GM18907 (cell line): ENCODE measurements at regions not wholly inside any gene's neighbourhood (a gene's known extent, or its start where the extent isn't known, plus 50 kb on each side); places are given as distances from the start of the nearest gene placed in this dataset.
"Not testable (repeated sequence)": the region's sequence is repeated elsewhere in the genome, so short reads cannot be mapped to it uniquely, and the experiment has no call there.

Experiments used
- ATAC-seq: cut with Tn5 transposase; IDR thresholded peaks from one replicate; pipeline ENCODE4 v1.9.1; 2021; ENCODE audit warnings: mild to moderate bottlenecking, moderate library complexity; ENCODE audit not compliant: unreplicated experiment

DNA sequence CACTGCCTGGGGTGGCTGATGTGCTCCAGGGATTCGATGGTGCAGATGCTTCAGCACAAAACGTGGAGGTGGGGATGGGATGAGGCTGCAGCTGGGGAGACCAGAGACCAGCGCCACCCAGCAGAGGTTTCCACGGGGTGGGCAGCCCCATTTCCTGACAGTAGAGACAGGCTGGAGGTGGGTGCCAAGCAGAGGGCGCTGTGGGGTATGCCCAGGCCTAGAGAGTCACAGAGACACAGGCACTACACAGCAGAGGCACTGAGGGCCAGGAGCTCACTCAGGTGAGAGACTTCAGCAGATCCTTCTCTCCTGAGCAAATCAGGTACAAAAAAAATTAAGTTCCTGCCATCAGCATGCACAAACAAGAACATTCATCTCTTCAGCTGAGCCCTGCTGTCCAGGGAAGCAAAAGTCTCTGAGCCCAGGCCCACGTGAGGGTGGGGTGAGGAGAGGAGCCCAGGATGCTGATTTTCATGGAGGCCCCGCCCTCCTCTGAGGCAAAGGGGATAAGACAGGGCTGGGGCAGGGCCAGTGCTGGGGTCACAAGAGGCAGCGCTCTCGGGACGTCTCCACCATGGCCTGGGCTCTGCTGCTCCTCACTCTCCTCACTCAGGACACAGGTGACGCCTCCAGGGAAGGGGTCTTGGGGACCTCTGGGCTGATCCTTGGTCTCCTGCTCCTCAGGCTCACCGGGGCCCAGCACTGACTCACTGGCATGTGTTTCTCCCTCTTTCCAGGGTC lies 53.1 kb downstream of the GGTLC2 start:
- ATAC-seq, result no peak

DNA sequence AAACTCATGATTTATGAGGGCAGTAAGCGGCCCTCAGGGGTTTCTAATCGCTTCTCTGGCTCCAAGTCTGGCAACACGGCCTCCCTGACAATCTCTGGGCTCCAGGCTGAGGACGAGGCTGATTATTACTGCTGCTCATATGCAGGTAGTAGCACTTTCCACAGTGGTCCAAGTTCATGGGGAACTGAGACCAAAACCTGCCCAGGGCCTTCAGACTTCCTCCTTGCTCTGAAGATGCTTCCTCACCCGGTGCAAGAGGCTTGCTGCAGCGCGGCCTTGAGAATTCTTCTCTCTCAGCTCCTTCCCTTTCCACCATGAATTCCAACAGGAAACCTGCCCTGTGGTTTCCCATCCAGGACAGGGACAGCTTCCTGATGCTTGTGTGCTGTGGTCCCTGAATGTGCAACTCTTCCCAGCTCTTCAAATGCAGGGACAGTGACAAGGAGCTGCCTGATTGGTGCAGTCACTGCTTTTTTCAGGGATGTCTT lies 53.9 kb downstream of the GGTLC2 start:
- no peak for ATAC-seq

DNA sequence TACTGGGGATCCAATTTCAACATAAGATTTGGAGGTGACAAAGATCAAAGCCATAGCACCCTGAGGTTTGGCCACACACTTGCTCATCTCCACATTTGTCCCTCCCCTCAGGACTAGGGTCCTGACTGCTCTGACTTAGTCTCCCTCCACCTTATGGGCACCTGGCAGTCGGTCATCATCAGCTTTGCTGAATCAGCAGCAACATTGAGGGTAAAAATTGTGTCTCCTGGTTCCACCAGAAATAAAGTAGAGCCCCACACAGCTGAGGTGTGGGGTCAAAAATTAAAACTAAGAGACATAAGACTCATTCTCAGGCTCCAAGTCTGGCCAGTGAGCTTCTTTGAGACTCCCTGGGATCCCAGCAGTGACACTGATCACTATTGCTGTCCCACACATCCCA lies 56.2 kb downstream of the GGTLC2 start:
- no peak for ATAC-seq

DNA sequence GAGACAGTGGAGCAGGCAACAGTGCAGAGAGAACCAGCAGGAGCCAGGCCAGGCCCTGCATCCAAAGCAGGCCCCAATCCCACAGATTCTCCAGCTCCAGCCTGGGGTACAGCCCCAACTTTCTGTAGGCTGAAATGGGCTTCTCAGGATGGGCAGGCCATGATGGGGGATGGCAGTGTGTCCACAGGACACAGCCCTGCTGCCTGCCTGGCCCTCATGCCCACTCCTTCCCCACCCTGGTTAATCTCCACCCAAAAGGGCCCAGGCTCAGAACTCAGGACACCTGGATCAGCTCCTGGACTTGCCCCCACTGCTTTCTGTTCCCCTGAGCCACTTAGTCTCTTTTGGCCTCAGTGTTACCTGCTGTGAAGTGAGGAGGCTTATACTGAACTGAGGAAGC lies 57.1 kb downstream of the GGTLC2 start:
- not testable (repeated sequence) for ATAC-seq

DNA sequence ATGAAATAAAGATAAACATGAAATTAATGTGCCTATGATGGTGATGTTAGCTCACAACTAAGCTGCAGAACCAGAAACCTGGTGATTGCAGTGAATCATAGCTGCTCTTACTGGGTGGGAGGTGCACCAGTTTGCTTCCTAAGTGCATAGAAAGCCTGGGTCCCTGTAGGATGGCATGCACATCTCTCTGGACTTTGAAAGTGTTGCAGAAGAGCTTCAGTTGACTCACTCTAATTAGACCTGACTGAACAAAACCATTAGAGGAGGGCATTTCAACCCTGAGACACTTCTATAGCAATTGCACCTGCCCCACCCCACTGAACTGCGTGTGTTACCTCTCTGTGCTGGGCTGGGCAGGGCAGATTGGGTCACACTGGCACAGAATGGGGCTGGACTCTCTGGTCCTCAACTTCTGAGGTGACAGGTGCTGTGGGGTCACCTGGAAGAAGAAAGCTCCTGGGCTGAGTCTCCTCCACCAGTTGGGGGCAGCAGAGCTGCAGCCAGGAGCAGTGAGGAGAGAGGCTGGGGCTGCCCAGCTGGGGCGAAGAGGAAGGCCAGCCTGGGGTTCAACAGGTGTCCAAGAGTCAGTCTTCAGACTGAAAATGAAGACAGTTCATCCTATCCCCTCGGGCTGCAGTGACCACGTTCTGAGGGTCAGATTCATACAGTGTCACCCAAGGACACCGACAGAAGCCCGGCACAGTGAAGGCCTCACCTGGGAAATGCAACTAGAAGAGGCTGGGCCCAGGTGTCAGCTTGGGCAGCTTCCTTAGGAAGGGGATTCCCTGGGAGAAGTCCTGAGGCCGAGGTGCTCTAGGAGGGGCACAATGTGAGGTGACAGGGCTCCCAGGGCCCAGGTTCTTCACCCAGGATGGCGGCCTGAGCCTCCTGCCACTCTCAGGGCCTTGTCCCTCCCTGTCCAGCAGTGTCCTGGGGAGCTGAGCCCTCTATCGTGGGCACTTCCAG lies 58.1 kb downstream of the GGTLC2 start:
- ATAC-seq, result no peak

DNA sequence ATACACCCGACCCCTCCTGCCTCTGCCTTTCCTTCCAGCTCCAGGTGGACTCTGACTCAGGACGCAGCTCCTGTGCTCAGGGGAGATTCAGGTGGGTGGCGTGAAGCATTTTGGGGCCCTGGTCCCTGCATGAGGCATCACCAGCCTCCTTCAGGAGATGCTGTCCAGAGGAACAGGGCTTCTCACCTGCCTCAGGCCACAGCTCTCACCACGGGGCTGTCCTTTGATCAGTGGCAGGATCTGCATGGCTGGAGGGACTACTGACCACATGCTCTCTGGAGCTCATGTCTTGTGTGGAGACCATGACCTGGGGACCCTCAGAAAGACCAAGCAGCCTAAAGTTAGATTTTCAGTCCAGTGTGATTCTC lies 58.8 kb downstream of the GGTLC2 start:
- ATAC-seq, result no peak

DNA sequence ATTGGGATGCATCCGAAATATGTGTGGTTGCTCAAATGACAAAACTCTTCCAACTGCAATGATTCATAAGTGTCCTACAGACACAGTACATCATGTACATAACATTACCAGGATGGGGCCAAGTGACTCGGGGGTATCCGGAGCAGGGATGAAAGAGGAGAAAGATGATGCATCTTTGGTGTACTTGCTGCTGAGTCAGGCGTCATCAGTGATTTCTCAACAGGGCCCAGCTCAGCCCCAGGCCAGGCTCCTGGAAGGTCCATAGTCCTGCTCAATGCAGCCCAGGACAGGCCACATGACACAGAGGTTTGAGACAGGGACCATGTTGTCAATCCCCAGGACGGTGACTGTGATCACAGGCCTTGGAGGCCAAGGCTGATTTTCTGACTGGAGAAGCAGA lies 59.3 kb downstream of the GGTLC2 start:
- ATAC-seq, result no peak

DNA sequence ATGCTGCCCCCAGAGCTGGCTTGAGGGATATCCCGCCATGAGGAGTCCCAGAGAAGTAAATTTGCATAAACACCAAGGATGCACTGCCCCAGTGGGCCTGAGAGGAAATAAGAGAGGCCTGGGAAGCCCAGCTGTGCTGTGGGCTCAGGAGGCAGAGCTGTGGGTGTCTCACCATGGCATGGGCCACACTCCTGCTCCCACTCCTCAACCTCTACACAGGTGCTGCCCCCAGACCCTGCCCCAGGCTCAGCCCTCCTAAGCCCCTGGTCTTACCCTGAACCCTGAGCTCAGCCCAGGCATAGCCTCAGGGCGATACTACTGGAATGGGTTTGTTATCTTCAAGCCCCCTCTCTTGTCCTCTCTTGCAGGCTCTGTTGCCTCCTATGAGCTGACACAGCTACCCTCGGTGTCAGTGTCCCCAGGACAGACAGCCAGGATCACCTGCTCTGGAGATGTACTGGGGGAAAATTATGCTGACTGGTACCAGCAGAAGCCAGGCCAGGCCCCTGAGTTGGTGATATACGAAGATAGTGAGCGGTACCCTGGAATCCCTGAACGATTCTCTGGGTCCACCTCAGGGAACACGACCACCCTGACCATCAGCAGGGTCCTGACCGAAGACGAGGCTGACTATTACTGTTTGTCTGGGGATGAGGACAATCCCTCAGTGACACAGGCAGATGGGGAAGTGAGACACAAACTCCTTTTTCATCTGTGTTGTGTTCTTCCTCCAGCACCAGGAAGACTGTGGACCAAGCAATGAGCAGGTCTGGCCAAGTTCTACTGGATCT lies 59.9 kb downstream of the GGTLC2 start:
- ATAC-seq, result no peak

DNA sequence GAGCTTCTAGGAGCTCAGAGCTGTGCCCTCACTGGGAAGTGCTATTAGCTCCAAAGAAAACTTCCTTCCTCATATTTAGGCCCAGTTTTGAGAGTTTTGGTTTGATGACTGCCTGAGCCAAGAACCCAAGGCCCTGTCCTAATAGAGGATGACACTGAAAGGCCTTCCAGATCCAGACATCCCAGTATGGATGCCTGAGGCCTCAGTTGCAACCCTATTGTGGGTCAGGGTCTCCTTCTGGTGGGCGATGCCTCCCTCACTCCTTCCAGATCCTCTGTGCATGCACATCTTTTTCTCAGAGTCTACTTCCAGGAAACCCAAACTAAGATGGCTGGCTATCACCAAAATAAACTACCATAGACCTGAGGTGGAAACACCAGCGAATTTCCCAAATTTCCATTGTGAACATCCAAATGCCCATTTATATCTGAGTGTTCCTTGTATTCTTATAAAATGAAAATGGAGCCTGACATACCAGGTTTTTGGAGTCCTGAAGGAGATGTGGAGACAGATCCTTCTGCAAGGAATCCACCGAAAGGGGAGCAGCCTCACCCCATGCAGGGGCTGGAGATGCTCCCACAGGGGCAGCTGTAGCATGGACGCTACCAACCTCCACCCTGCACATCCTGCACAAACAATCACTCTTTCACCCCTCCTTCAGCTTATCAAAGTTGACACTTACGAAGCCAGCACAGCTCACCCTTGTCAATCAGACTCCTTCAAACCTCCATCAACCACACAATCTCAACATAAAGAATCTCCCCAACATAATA lies 61.1 kb downstream of the GGTLC2 start:
- ATAC-seq, result no peak

DNA sequence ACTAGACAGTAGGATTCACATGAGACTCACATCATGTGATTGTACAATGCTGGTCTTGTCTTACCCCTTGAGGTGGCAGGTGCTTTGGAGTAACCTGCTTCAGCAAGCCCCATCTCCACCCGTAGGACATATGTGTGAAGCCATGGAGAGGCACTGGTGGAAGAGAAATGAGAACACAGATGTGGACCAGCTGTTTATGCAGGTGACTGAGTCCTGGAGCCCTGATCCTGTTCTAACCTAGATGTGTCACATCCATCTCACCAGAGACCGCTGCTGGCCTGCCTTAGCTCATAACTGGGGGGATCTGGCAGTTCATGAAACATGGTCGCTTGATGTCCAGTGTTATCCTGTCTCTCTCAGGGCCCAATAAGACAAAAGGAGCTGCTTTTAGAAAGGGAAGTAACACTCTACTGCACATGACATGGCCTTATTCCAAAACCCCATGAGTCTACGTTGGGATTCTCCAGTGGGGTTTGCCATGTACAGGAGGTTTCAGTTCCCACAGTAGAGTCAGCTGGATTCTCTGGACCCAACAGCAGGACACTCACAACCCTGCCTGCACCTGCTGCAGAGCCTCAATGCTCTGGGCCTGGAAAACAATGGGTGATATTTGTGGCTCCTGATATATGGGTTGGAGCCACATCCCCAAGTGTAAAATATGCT lies 62.0 kb downstream of the GGTLC2 start:
- ATAC-seq, result no peak

DNA sequence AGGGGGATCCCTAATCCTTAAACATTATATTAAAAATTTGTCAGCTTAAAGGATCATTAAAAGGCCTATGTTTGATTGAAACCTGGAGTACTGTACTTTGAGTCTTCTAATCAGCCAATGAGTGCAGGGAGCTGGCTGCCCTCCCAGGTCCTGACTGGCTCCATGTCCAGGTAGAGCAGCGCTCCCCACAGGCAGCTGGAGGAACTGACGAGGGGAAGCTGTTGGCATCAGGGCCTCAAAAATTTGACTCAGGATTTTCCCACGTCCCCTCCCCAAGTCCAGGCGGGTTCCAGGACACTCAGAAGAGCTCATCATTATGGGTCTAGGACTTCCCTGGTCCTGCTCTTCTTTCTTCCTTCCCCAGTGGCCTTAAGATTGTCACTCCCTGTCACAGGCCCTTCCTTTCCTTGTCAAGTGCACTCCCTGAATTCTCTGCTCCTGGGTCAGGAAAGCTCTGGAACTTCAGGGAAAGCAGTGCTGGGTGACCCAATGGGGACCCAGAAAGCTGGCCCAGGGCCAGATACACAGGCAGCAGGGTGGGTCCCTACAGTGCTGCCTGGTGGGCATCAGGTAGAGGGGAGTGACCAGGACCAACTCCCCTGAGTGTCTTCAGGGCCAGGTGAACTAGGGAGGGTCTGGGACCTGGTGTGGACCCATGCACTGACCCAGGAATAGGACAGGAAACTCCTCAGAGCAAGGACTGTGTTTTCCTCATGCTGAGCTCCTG lies 65.5 kb downstream of the GGTLC2 start:
- no peak for ATAC-seq

DNA sequence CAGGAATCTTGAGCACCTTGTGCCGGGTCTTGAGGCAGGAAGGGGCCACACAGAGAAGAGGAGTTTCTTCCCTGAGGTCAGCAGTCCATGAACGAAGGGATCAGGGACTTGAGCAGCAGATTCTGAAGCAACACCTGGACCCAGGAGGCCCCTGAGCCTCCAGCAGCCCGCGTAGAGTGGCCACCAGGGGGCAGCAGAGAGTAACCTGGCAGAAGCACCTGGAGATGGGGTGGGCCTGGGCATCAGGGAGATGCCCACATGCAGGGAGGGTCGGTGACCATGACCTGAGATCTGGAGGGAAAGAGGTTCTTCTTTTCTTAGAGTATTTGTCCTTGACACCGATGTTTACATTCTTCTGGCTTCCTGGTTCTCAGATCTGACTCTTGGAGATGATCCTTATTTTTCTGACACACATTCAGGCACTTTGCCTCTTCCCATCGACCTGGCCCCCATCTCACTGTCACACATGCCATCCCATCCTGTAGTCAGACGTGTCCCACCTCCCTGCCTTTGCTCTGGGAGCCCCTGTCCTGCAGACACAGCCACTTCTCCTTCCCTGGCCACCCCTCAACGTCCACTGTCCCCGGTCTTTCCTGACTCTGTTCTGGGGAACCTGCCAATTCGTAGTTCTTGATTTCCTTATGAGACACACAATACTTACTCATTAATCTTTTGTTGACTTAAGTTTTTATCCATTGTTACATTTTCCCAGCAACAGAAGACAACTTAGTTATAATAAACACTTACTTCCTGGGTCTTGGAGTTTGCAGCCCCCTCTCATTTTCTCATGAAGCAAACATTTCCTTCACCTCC lies 66.5 kb downstream of the GGTLC2 start:
- no peak for ATAC-seq

DNA sequence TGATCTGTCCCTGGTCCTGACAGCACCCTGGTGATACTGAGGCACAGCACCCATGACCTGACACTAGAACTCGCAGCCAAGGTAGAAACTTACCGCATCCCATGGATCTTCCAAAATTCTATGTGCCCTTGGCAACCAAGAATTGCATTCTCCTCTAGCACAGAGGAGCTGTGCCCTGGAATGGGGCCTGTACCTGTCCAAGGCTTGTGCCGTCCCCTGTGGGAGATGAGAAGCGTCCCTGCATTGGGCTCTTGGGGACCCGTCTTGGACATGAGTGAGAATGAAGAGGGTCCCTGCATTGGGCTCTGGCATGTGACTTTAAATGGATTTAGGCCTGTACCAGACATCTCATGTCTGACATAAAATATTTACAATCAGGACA lies 67.1 kb downstream of the GGTLC2 start:
- no peak for ATAC-seq

DNA sequence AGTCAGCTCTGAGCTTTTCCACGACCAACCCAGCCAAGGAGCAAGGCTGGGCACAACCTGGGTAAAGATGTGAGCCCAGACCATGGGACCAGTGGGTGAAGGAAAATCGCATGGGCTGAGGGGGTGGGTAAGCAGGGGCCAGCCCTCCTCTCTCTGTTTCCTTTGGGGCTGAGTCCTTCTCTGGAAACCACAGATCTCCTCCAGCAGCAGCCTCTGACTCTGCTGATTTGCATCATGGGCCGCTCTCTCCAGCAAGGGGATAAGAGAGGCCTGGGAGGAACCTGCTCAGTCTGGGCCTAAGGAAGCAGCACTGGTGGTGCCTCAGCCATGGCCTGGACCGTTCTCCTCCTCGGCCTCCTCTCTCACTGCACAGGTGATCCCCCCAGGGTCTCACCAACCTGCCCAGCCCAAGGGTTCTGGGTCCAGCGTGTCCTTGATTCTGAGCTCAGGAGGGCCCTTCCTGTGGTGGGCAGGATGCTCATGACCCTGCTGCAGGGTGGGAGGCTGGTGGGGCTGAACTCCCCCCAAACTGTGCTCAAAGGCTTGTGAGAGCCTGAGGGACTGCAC lies 67.8 kb downstream of the GGTLC2 start:
- ATAC-seq, result no peak

DNA sequence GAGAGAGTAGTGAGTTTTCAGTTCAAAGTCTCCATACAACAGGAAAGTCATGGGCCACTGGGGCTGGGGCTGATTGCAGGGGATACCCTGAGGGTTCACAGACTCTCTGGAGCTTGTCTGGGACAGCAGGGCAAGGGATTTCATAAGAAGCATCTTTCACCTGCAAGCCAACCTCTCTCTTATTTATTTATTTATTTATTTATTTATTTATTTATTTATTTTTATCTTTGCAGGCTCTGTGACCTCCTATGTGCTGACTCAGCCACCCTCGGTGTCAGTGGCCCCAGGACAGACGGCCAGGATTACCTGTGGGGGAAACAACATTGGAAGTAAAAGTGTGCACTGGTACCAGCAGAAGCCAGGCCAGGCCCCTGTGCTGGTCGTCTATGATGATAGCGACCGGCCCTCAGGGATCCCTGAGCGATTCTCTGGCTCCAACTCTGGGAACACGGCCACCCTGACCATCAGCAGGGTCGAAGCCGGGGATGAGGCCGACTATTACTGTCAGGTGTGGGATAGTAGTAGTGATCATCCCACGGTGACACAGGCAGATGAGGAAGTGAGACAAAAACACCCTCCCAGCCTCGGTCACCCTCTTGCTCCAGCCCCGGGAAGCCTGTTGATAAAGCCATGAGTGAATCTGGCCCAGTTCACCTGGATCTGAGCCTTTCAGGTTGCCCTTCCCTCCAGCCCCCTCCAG lies 68.4 kb downstream of the GGTLC2 start:
- ATAC-seq, result no peak

DNA sequence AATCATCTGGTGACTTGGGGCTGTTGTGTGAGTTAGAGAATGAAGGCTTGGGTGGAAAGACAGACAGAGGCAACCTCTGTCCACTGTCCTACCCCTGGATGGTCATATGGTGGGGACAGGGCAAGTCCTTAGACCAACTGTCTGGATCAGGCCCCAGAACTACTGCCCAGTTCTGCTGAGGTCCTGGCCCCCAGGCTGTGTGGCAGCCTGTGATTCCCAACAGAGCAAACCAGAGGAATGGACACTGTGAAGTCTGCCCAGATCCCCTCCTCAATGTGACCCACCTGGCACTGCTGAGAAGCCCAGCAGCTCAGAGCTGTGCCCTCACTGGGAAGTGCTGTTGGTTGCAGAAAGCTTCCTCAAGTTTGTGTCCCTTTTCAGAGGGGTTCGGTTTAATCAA lies 69.0 kb downstream of the GGTLC2 start:
- no peak for ATAC-seq

DNA sequence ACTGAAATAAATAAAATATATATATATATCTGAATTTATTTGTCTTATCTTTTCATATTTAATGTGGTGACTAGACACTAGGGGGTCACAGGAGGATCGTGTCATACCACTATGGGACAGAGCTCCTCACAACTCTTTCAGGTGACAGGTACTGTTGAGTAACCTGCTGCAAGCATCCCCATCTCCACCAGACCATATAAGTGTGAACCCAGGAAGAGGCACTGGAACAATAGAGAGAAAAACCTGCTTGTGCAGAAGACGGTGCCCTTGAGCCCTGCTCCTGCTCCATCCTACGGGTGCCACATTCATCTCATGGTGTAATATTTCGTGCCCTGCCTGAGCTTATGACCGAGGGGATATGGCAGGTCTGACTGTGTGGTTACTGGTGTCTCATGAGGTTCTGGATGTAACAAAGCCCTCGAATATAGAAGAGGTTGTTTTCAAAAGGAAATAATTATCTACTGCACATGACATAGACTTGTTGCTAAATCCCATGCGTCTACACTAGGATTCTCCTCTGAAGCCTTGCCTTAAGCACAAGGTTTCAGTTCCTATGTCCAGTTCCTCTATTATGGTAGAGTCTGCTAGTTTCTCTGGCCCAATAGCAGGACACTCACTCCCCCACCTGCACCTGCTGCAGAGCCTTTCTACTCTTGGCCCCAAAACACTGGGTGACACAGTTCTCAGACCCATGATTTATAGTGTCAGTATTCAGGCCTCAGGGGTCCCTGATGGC lies 70.4 kb downstream of the GGTLC2 start:
- ATAC-seq, result peak; percentile 80
